ENCODE measurements at regions not wholly inside any gene's neighbourhood (a gene's known extent, or its start where the extent isn't known, plus 50 kb on each side); places are given as distances from the start of the nearest gene placed in this dataset.

DNA sequence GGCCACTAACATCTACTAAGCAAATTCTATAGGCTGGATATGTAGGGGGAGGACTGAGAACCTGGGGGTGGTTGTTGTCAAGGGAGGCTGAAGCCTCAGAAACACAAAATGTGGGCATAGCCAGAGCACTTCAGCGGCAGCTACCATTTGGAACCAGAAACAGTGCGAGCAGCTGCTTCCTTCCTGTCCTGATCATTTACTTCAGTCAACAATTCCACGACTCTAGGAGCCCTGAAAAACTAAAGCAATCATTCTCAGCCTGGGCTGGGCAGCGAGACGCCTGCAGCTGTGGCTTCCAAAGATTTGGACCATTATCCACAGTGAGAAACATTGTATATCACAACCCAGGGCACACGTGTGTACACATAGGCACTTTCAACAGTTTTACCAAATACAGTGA lies 93.9 kb upstream of the WSCD1 start:
- TF ChIP-seq, protein P1, sequence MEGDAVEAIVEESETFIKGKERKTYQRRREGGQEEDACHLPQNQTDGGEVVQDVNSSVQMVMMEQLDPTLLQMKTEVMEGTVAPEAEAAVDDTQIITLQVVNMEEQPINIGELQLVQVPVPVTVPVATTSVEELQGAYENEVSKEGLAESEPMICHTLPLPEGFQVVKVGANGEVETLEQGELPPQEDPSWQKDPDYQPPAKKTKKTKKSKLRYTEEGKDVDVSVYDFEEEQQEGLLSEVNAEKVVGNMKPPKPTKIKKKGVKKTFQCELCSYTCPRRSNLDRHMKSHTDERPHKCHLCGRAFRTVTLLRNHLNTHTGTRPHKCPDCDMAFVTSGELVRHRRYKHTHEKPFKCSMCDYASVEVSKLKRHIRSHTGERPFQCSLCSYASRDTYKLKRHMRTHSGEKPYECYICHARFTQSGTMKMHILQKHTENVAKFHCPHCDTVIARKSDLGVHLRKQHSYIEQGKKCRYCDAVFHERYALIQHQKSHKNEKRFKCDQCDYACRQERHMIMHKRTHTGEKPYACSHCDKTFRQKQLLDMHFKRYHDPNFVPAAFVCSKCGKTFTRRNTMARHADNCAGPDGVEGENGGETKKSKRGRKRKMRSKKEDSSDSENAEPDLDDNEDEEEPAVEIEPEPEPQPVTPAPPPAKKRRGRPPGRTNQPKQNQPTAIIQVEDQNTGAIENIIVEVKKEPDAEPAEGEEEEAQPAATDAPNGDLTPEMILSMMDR (IDR thresholded peaks at IDR 0.05 in 8 of 11, conservative IDR thresholded peaks at IDR 0.05 in 3 of 11): no peak
- TF ChIP-seq POLR2A (IDR thresholded peaks at IDR 0.05) (no peak), POLR2AphosphoS5 (IDR thresholded peaks at IDR 0.05) (no peak)

Measured in spleen (tissue), 7 donors.